Esophagus squamous epithelium (tissue), 4 donors: ENCODE measurements at regions not wholly inside any gene's neighbourhood (a gene's known extent, or its start where the extent isn't known, plus 50 kb on each side); places are given as distances from the start of the nearest gene placed in this dataset.

Source experiments
- CTCF ChIP-seq, 6 experiments: fragments of 450-650 bp in 4 of 6; fragments of 200-600 bp in 2 of 6; sonication (generic) in 2 of 6; IDR thresholded peaks; one replicate each; pipeline ENCODE4 v1.5.1; 2016 to 2019; ENCODE audit warnings: antibody characterized with exemption in 6 of 6, mild to moderate bottlenecking in 4 of 6, moderate library complexity in 4 of 6
- POLR2A ChIP-seq, 4 donors: fragments of 450-650 bp; IDR thresholded peaks; one replicate each; pipeline ENCODE4 v1.6.1; 2017; ENCODE audit warnings: antibody characterized with exemption in 4 of 4, mild to moderate bottlenecking in 4 of 4, moderate library complexity in 3 of 4

- TF ChIP-seq CTCF (IDR thresholded peaks at IDR 0.05) (no peak), POLR2A (IDR thresholded peaks at IDR 0.05) (no peak)
These were observed 415.2 kb downstream of the RAP2B start for GRCh38 chr3:153577059-153577736.
